ACC112 (cell line): ENCODE measurements at regions not wholly inside any gene's neighbourhood (a gene's known extent, or its start where the extent isn't known, plus 50 kb on each side); places are given as distances from the start of the nearest gene placed in this dataset.
"Not testable (repeated sequence)": the region's sequence is repeated elsewhere in the genome, so short reads cannot be mapped to it uniquely, and the experiment has no call there.

ENCODE experiments used
- H2AFZ ChIP-seq: fragments of 200-600 bp; sonication (generic); one replicate; pipeline ENCODE4 v1.6.0; 2017; ENCODE audit warnings: antibody characterized with exemption, low read length; ENCODE audit not compliant: unreplicated experiment
- H3K27ac ChIP-seq: fragments of 200-600 bp; sonication (generic); 2 replicates; pipeline ENCODE4 v1.5.1; 2014; ENCODE audit warnings: low read depth, mild to moderate bottlenecking, antibody characterized with exemption, low read length, moderate library complexity
- H3K27me3 ChIP-seq: fragments of 200-600 bp; sonication (generic); 2 replicates; pipeline ENCODE4 v1.6.1; 2014; ENCODE audit warnings: mild to moderate bottlenecking, antibody characterized with exemption, low read length, moderate library complexity, mixed read lengths; ENCODE audit not compliant: insufficient read depth
- H3K36me3 ChIP-seq: fragments of 200-600 bp; sonication (generic); 2 replicates; pipeline ENCODE4 v1.6.1; 2016; ENCODE audit warnings: mild to moderate bottlenecking, antibody characterized with exemption, low read length, moderate library complexity, mixed read lengths; ENCODE audit not compliant: insufficient read depth
- H3K4me1 ChIP-seq: fragments of 200-600 bp; sonication (generic); one replicate; pipeline ENCODE4 v1.6.1; 2016; ENCODE audit warnings: low read length, mixed read lengths; ENCODE audit not compliant: insufficient read depth, unreplicated experiment, control insufficient read depth
- H3K4me3 ChIP-seq: fragments of 200-600 bp; sonication (generic); 2 replicates; pipeline ENCODE4 v1.5.1; 2014; ENCODE audit warnings: mild to moderate bottlenecking, low read depth, low read length
- H3K79me2 ChIP-seq: fragments of 200-600 bp; sonication (generic); one replicate; pipeline ENCODE4 v1.6.0; 2016; ENCODE audit warnings: low read length; ENCODE audit not compliant: control insufficient read depth, unreplicated experiment, insufficient read depth

- no peaks in the 10 kb centered on the region for H3K27me3 ChIP-seq
- H3K4me1 ChIP-seq, result peaks cover 7% of the 10 kb centered on the region
- H2AFZ ChIP-seq, result no peak overlapping the region
- H3K27ac ChIP-seq, result no peak overlapping the region
- H3K36me3 ChIP-seq, result no peaks in the 10 kb centered on the region
- no peaks in the 10 kb centered on the region for H3K79me2 ChIP-seq
- no peak overlapping the region for H3K4me3 ChIP-seq
These were observed 216.3 kb downstream of the SLITRK6 start for GRCh38 chr13:85582890-85583289.

- no peaks in the 10 kb centered on the region for H3K4me1 ChIP-seq
- no peaks in the 10 kb centered on the region for H3K79me2 ChIP-seq
- H3K36me3 ChIP-seq, result no peaks in the 10 kb centered on the region
- no peaks in the 10 kb centered on the region for H3K27me3 ChIP-seq
- no peak overlapping the region for H2AFZ ChIP-seq
- H3K27ac ChIP-seq, result no peak overlapping the region
- no peak overlapping the region for H3K4me3 ChIP-seq
These were observed 224.1 kb downstream of the SLITRK6 start for GRCh38 chr13:85575110-85575509.

- Histone ChIP-seq H3K4me3 (no peak overlapping the region), H2AFZ (no peak overlapping the region), H3K79me2 (no peaks in the 10 kb centered on the region), H3K27ac (no peak overlapping the region), H3K4me1 (no peaks in the 10 kb centered on the region), H3K27me3 (no peaks in the 10 kb centered on the region), H3K36me3 (no peaks in the 10 kb centered on the region)
These were observed 231.3 kb downstream of the SLITRK6 start for GRCh38 chr13:85567909-85568308.

GRCh38 chr13:85565652-85566051 is 233.6 kb downstream of the SLITRK6 start:
- H2AFZ ChIP-seq, result no peak overlapping the region
- H3K4me1 ChIP-seq, result no peaks in the 10 kb centered on the region
- H3K27me3 ChIP-seq, result no peaks in the 10 kb centered on the region
- no peak overlapping the region for H3K4me3 ChIP-seq
- no peaks in the 10 kb centered on the region for H3K79me2 ChIP-seq
- H3K27ac ChIP-seq, result no peak overlapping the region
- no peaks in the 10 kb centered on the region for H3K36me3 ChIP-seq

- Histone ChIP-seq H3K27ac (no peak overlapping the region), H3K36me3 (no peaks in the 10 kb centered on the region), H3K79me2 (no peaks in the 10 kb centered on the region), H3K27me3 (no peaks in the 10 kb centered on the region), H3K4me3 (no peak overlapping the region), H2AFZ (no peak overlapping the region), H3K4me1 (no peaks in the 10 kb centered on the region)
These were observed 234.6 kb downstream of the SLITRK6 start for GRCh38 chr13:85564598-85564997.

- Histone ChIP-seq H3K79me2 (no peaks in the 10 kb centered on the region), H3K36me3 (no peaks in the 10 kb centered on the region), H3K27me3 (no peaks in the 10 kb centered on the region), H3K4me3 (no peak overlapping the region), H3K27ac (no peak overlapping the region), H3K4me1 (no peaks in the 10 kb centered on the region), H2AFZ (no peak overlapping the region)
These were observed 236.9 kb downstream of the SLITRK6 start for GRCh38 chr13:85562282-85562681.

GRCh38 chr13:85557691-85558467 is 241.3 kb downstream of the SLITRK6 start:
- Histone ChIP-seq H3K27me3 (no peaks in the 10 kb centered on the region), H3K4me1 (no peaks in the 10 kb centered on the region), H2AFZ (no peak overlapping the region), H3K79me2 (no peaks in the 10 kb centered on the region), H3K36me3 (no peaks in the 10 kb centered on the region), H3K27ac (no peak overlapping the region), H3K4me3 (no peak overlapping the region)

- no peak overlapping the region for H3K4me3 ChIP-seq
- no peaks in the 10 kb centered on the region for H3K36me3 ChIP-seq
- no peaks in the 10 kb centered on the region for H3K4me1 ChIP-seq
- no peak overlapping the region for H3K27ac ChIP-seq
- H2AFZ ChIP-seq, result no peak overlapping the region
- no peaks in the 10 kb centered on the region for H3K79me2 ChIP-seq
- no peaks in the 10 kb centered on the region for H3K27me3 ChIP-seq
These were observed 248.2 kb downstream of the SLITRK6 start for GRCh38 chr13:85551012-85551411.

- Histone ChIP-seq H3K4me1 (no peaks in the 10 kb centered on the region), H2AFZ (no peak overlapping the region), H3K4me3 (no peak overlapping the region), H3K27me3 (no peaks in the 10 kb centered on the region), H3K36me3 (no peaks in the 10 kb centered on the region), H3K27ac (no peak overlapping the region), H3K79me2 (no peaks in the 10 kb centered on the region)
These were observed 249.4 kb downstream of the SLITRK6 start for GRCh38 chr13:85549819-85550218.

- H2AFZ ChIP-seq, H3K27me3 ChIP-seq, H3K4me3 ChIP-seq, H3K79me2 ChIP-seq, H3K36me3 ChIP-seq, H3K27ac ChIP-seq, H3K4me1 ChIP-seq: not testable (repeated sequence)
These were observed 250.4 kb downstream of the SLITRK6 start for GRCh38 chr13:85548845-85549244.

GRCh38 chr13:85545771-85546170 is 253.4 kb downstream of the SLITRK6 start:
- Histone ChIP-seq H3K4me3 (no peak overlapping the region), H2AFZ (no peak overlapping the region), H3K79me2 (no peaks in the 10 kb centered on the region), H3K36me3 (no peaks in the 10 kb centered on the region), H3K27me3 (no peaks in the 10 kb centered on the region), H3K27ac (no peak overlapping the region), H3K4me1 (no peaks in the 10 kb centered on the region)
